ENCODE measurements at regions not wholly inside any gene's neighbourhood (a gene's known extent, or its start where the extent isn't known, plus 50 kb on each side); places are given as distances from the start of the nearest gene placed in this dataset.

GRCh38 chr12:76259106-76259505, 89.1 kb downstream of the BBS10 start:
- H3K9me3 ChIP-seq (ENCODE audit: control insufficient read depth in 2 of 2, low read length in 2 of 2): no peaks in the 10 kb centered on the region
- H3K36me3 ChIP-seq (ENCODE audit: control insufficient read depth in 2 of 2, insufficient read depth in 2 of 2, low read length in 2 of 2): no peaks in the 10 kb centered on the region
- no peaks in the 10 kb centered on the region for H3K27me3 ChIP-seq (ENCODE audit: control insufficient read depth in 2 of 2, insufficient read depth in 2 of 2, low read length in 2 of 2)
- H3K4me1 ChIP-seq (ENCODE audit: control insufficient read depth in 2 of 2, insufficient read depth in 2 of 2, low read length in 2 of 2): no peaks in the 10 kb centered on the region
- no peak overlapping the region for H3K27ac ChIP-seq (ENCODE audit: low read depth in 2 of 2, low read length in 2 of 2)
- H3K9ac ChIP-seq (ENCODE audit: low read depth in 1 of 2, low read length in 2 of 2): no peak overlapping the region
- no peak overlapping the region for H3K4me3 ChIP-seq (ENCODE audit: low read length in 2 of 2)

- H3K4me1 ChIP-seq (ENCODE audit: control insufficient read depth in 2 of 2, insufficient read depth in 2 of 2, low read length in 2 of 2): no peaks in the 10 kb centered on the region
- H3K27ac ChIP-seq (ENCODE audit: low read depth in 2 of 2, low read length in 2 of 2): no peak overlapping the region
- H3K36me3 ChIP-seq (ENCODE audit: control insufficient read depth in 2 of 2, insufficient read depth in 2 of 2, low read length in 2 of 2): no peaks in the 10 kb centered on the region
- H3K9me3 ChIP-seq (ENCODE audit: control insufficient read depth in 2 of 2, low read length in 2 of 2): no peaks in the 10 kb centered on the region
- H3K27me3 ChIP-seq (ENCODE audit: control insufficient read depth in 2 of 2, insufficient read depth in 2 of 2, low read length in 2 of 2): no peaks in the 10 kb centered on the region
- no peak overlapping the region for H3K9ac ChIP-seq (ENCODE audit: low read depth in 1 of 2, low read length in 2 of 2)
- no peak overlapping the region for H3K4me3 ChIP-seq (ENCODE audit: low read length in 2 of 2)
These were observed 91.3 kb downstream of the BBS10 start for GRCh38 chr12:76256904-76257303.

GRCh38 chr12:76256321-76256720, 91.9 kb downstream of the BBS10 start:
- no peaks in the 10 kb centered on the region for H3K27me3 ChIP-seq (ENCODE audit: control insufficient read depth in 2 of 2, insufficient read depth in 2 of 2, low read length in 2 of 2)
- H3K9ac ChIP-seq (ENCODE audit: low read depth in 1 of 2, low read length in 2 of 2): no peak overlapping the region
- no peaks in the 10 kb centered on the region for H3K9me3 ChIP-seq (ENCODE audit: control insufficient read depth in 2 of 2, low read length in 2 of 2)
- no peak overlapping the region for H3K4me3 ChIP-seq (ENCODE audit: low read length in 2 of 2)
- H3K27ac ChIP-seq (ENCODE audit: low read depth in 2 of 2, low read length in 2 of 2): no peak overlapping the region
- H3K4me1 ChIP-seq (ENCODE audit: control insufficient read depth in 2 of 2, insufficient read depth in 2 of 2, low read length in 2 of 2): no peaks in the 10 kb centered on the region
- no peaks in the 10 kb centered on the region for H3K36me3 ChIP-seq (ENCODE audit: control insufficient read depth in 2 of 2, insufficient read depth in 2 of 2, low read length in 2 of 2)

- Histone ChIP-seq H3K4me1 (ENCODE audit: control insufficient read depth in 2 of 2, insufficient read depth in 2 of 2, low read length in 2 of 2) (no peaks in the 10 kb centered on the region), H3K9ac (ENCODE audit: low read depth in 1 of 2, low read length in 2 of 2) (no peak overlapping the region), H3K9me3 (ENCODE audit: control insufficient read depth in 2 of 2, low read length in 2 of 2) (no peaks in the 10 kb centered on the region)
These were observed 92.5 kb downstream of the BBS10 start for GRCh38 chr12:76255692-76256091.

GRCh38 chr12:76255281-76255680, 92.9 kb downstream of the BBS10 start:
- Histone ChIP-seq H3K4me1 (ENCODE audit: control insufficient read depth in 2 of 2, insufficient read depth in 2 of 2, low read length in 2 of 2) (no peaks in the 10 kb centered on the region), H3K36me3 (ENCODE audit: control insufficient read depth in 2 of 2, insufficient read depth in 2 of 2, low read length in 2 of 2) (no peaks in the 10 kb centered on the region), H3K27me3 (ENCODE audit: control insufficient read depth in 2 of 2, insufficient read depth in 2 of 2, low read length in 2 of 2) (no peaks in the 10 kb centered on the region), H3K4me3 (ENCODE audit: low read length in 2 of 2) (no peak overlapping the region), H3K9me3 (ENCODE audit: control insufficient read depth in 2 of 2, low read length in 2 of 2) (no peaks in the 10 kb centered on the region), H3K9ac (ENCODE audit: low read depth in 1 of 2, low read length in 2 of 2) (no peak overlapping the region), H3K27ac (ENCODE audit: low read depth in 2 of 2, low read length in 2 of 2) (no peak overlapping the region)

More at GRCh38 chr12:76255692-76256091, 92.5 kb downstream of the BBS10 start:
- Histone ChIP-seq H3K27ac (ENCODE audit: low read depth in 2 of 2, low read length in 2 of 2) (no peak overlapping the region), H3K27me3 (ENCODE audit: control insufficient read depth in 2 of 2, insufficient read depth in 2 of 2, low read length in 2 of 2) (no peaks in the 10 kb centered on the region), H3K4me3 (ENCODE audit: low read length in 2 of 2) (no peak overlapping the region), H3K36me3 (ENCODE audit: control insufficient read depth in 2 of 2, insufficient read depth in 2 of 2, low read length in 2 of 2) (no peaks in the 10 kb centered on the region)

- Histone ChIP-seq H3K9me3 (ENCODE audit: control insufficient read depth in 2 of 2, low read length in 2 of 2) (no peaks in the 10 kb centered on the region), H3K9ac (ENCODE audit: low read depth in 1 of 2, low read length in 2 of 2) (no peak overlapping the region), H3K4me3 (ENCODE audit: low read length in 2 of 2) (no peak overlapping the region), H3K27ac (ENCODE audit: low read depth in 2 of 2, low read length in 2 of 2) (no peak overlapping the region), H3K36me3 (ENCODE audit: control insufficient read depth in 2 of 2, insufficient read depth in 2 of 2, low read length in 2 of 2) (no peaks in the 10 kb centered on the region), H3K4me1 (ENCODE audit: control insufficient read depth in 2 of 2, insufficient read depth in 2 of 2, low read length in 2 of 2) (no peaks in the 10 kb centered on the region), H3K27me3 (ENCODE audit: control insufficient read depth in 2 of 2, insufficient read depth in 2 of 2, low read length in 2 of 2) (no peaks in the 10 kb centered on the region)
These were observed 96.2 kb downstream of the BBS10 start for GRCh38 chr12:76252031-76252430.

GRCh38 chr12:76250256-76250655, 98.0 kb downstream of the BBS10 start:
- H3K4me1 ChIP-seq (ENCODE audit: control insufficient read depth in 2 of 2, insufficient read depth in 2 of 2, low read length in 2 of 2): no peaks in the 10 kb centered on the region
- no peaks in the 10 kb centered on the region for H3K36me3 ChIP-seq (ENCODE audit: control insufficient read depth in 2 of 2, insufficient read depth in 2 of 2, low read length in 2 of 2)
- H3K4me3 ChIP-seq (ENCODE audit: low read length in 2 of 2): no peak overlapping the region
- H3K27me3 ChIP-seq (ENCODE audit: control insufficient read depth in 2 of 2, insufficient read depth in 2 of 2, low read length in 2 of 2): no peaks in the 10 kb centered on the region
- no peaks in the 10 kb centered on the region for H3K9me3 ChIP-seq (ENCODE audit: control insufficient read depth in 2 of 2, low read length in 2 of 2)
- H3K9ac ChIP-seq (ENCODE audit: low read depth in 1 of 2, low read length in 2 of 2): no peak overlapping the region
- H3K27ac ChIP-seq (ENCODE audit: low read depth in 2 of 2, low read length in 2 of 2): no peak overlapping the region

GRCh38 chr12:76249501-76249900, 98.7 kb downstream of the BBS10 start:
- H3K4me1 ChIP-seq (ENCODE audit: control insufficient read depth in 2 of 2, insufficient read depth in 2 of 2, low read length in 2 of 2): no peaks in the 10 kb centered on the region
- H3K36me3 ChIP-seq (ENCODE audit: control insufficient read depth in 2 of 2, insufficient read depth in 2 of 2, low read length in 2 of 2): no peaks in the 10 kb centered on the region
- no peaks in the 10 kb centered on the region for H3K27me3 ChIP-seq (ENCODE audit: control insufficient read depth in 2 of 2, insufficient read depth in 2 of 2, low read length in 2 of 2)
- H3K9me3 ChIP-seq (ENCODE audit: control insufficient read depth in 2 of 2, low read length in 2 of 2): no peaks in the 10 kb centered on the region
- H3K4me3 ChIP-seq (ENCODE audit: low read length in 2 of 2): no peak overlapping the region
- H3K27ac ChIP-seq (ENCODE audit: low read depth in 2 of 2, low read length in 2 of 2): no peak overlapping the region
- no peak overlapping the region for H3K9ac ChIP-seq (ENCODE audit: low read depth in 1 of 2, low read length in 2 of 2)

- H3K4me3 ChIP-seq (ENCODE audit: low read length in 2 of 2): no peak overlapping the region
- H3K27ac ChIP-seq (ENCODE audit: low read depth in 2 of 2, low read length in 2 of 2): no peak overlapping the region
- no peak overlapping the region for H3K9ac ChIP-seq (ENCODE audit: low read depth in 1 of 2, low read length in 2 of 2)
- no peaks in the 10 kb centered on the region for H3K9me3 ChIP-seq (ENCODE audit: control insufficient read depth in 2 of 2, low read length in 2 of 2)
- no peaks in the 10 kb centered on the region for H3K36me3 ChIP-seq (ENCODE audit: control insufficient read depth in 2 of 2, insufficient read depth in 2 of 2, low read length in 2 of 2)
- H3K4me1 ChIP-seq (ENCODE audit: control insufficient read depth in 2 of 2, insufficient read depth in 2 of 2, low read length in 2 of 2): no peaks in the 10 kb centered on the region
- H3K27me3 ChIP-seq (ENCODE audit: control insufficient read depth in 2 of 2, insufficient read depth in 2 of 2, low read length in 2 of 2): no peaks in the 10 kb centered on the region
These were observed 100.2 kb downstream of the BBS10 start for GRCh38 chr12:76247992-76248391.

- Histone ChIP-seq H3K4me3 (ENCODE audit: low read length in 2 of 2) (no peak overlapping the region), H3K36me3 (ENCODE audit: control insufficient read depth in 2 of 2, insufficient read depth in 2 of 2, low read length in 2 of 2) (no peaks in the 10 kb centered on the region), H3K27ac (ENCODE audit: low read depth in 2 of 2, low read length in 2 of 2) (no peak overlapping the region), H3K27me3 (ENCODE audit: control insufficient read depth in 2 of 2, insufficient read depth in 2 of 2, low read length in 2 of 2) (no peaks in the 10 kb centered on the region), H3K9ac (ENCODE audit: low read depth in 1 of 2, low read length in 2 of 2) (no peak overlapping the region), H3K9me3 (ENCODE audit: control insufficient read depth in 2 of 2, low read length in 2 of 2) (no peaks in the 10 kb centered on the region), H3K4me1 (ENCODE audit: control insufficient read depth in 2 of 2, insufficient read depth in 2 of 2, low read length in 2 of 2) (no peaks in the 10 kb centered on the region)
These were observed 101.1 kb downstream of the BBS10 start for GRCh38 chr12:76247026-76247646.

GRCh38 chr12:76246611-76247010, 101.6 kb downstream of the BBS10 start:
- no peaks in the 10 kb centered on the region for H3K27me3 ChIP-seq (ENCODE audit: control insufficient read depth in 2 of 2, insufficient read depth in 2 of 2, low read length in 2 of 2)
- H3K9ac ChIP-seq (ENCODE audit: low read depth in 1 of 2, low read length in 2 of 2): no peak overlapping the region
- H3K4me3 ChIP-seq (ENCODE audit: low read length in 2 of 2): no peak overlapping the region
- H3K27ac ChIP-seq (ENCODE audit: low read depth in 2 of 2, low read length in 2 of 2): no peak overlapping the region
- no peaks in the 10 kb centered on the region for H3K9me3 ChIP-seq (ENCODE audit: control insufficient read depth in 2 of 2, low read length in 2 of 2)
- H3K4me1 ChIP-seq (ENCODE audit: control insufficient read depth in 2 of 2, insufficient read depth in 2 of 2, low read length in 2 of 2): no peaks in the 10 kb centered on the region
- H3K36me3 ChIP-seq (ENCODE audit: control insufficient read depth in 2 of 2, insufficient read depth in 2 of 2, low read length in 2 of 2): no peaks in the 10 kb centered on the region
